Osteocyte (in vitro differentiated cells): ENCODE measurements at regions not wholly inside any gene's neighbourhood (a gene's known extent, or its start where the extent isn't known, plus 50 kb on each side); places are given as distances from the start of the nearest gene placed in this dataset.
"Not testable (repeated sequence)": the region's sequence is repeated elsewhere in the genome, so short reads cannot be mapped to it uniquely, and the experiment has no call there.

ENCODE experiments used
- DNase-seq: peaks from one replicate; pipeline ENCODE4 v3.0.0; 2021; ENCODE audit warnings: mixed read lengths; ENCODE audit not compliant: unreplicated experiment; ENCODE audit errors: extremely low spot score
- H3K27ac Mint-ChIP-seq: one replicate; pipeline ENCODE4 v1.8.0; 2021; ENCODE audit warnings: mild to moderate bottlenecking, mixed read lengths; ENCODE audit not compliant: unreplicated experiment
- H3K27me3 Mint-ChIP-seq: one replicate; pipeline ENCODE4 v1.8.0; 2021; ENCODE audit warnings: mixed read lengths; ENCODE audit not compliant: unreplicated experiment
- H3K36me3 Mint-ChIP-seq: one replicate; pipeline ENCODE4 v1.8.0; 2021; ENCODE audit warnings: mixed read lengths; ENCODE audit not compliant: unreplicated experiment
- H3K4me1 Mint-ChIP-seq: one replicate; pipeline ENCODE4 v1.8.0; 2021; ENCODE audit warnings: mixed read lengths; ENCODE audit not compliant: unreplicated experiment
- H3K4me3 Mint-ChIP-seq: one replicate; pipeline ENCODE4 v1.8.0; 2021; ENCODE audit warnings: mild to moderate bottlenecking, moderate library complexity, mixed read lengths; ENCODE audit not compliant: unreplicated experiment
- H3K9me3 Mint-ChIP-seq: one replicate; pipeline ENCODE4 v1.8.0; 2021; ENCODE audit warnings: mixed read lengths; ENCODE audit not compliant: unreplicated experiment
- CTCF ChIP-seq: fragments of 200-600 bp; sonication (generic); IDR thresholded peaks from 2 replicates; pipeline ENCODE4 v1.5.0; 2021; ENCODE audit warnings: antibody characterized with exemption, mild to moderate bottlenecking, moderate library complexity

- H3K4me1 Mint-ChIP-seq, result no peaks in the 10 kb centered on the region
- TF ChIP-seq CTCF, result no peak
- DNase-seq, result no peak
- no peaks in the 10 kb centered on the region for H3K9me3 Mint-ChIP-seq
- H3K27me3 Mint-ChIP-seq, result peaks cover 10% of the 10 kb centered on the region
- H3K4me3 Mint-ChIP-seq, result no peak overlapping the region
- no peak overlapping the region for H3K27ac Mint-ChIP-seq
- no peaks in the 10 kb centered on the region for H3K36me3 Mint-ChIP-seq
Measured at GRCh38 chr6:98047871-98048270, 764.9 kb upstream of the MMS22L start.

GRCh38 chr6:98054453-98054852 is 771.4 kb upstream of the MMS22L start:
- Mint-ChIP-seq H3K36me3 (no peaks in the 10 kb centered on the region), H3K27ac (no peak overlapping the region), H3K9me3 (no peaks in the 10 kb centered on the region), H3K4me1 (no peaks in the 10 kb centered on the region), H3K4me3 (no peak overlapping the region), H3K27me3 (peaks cover 15% of the 10 kb centered on the region)
- DNase-seq, result no peak
- peak; percentile 36 for TF ChIP-seq CTCF

- no peaks in the 10 kb centered on the region for H3K9me3 Mint-ChIP-seq
- no peak for TF ChIP-seq CTCF
- H3K4me3 Mint-ChIP-seq, result no peak overlapping the region
- DNase-seq, result no peak
- no peak overlapping the region for H3K27ac Mint-ChIP-seq
- H3K27me3 Mint-ChIP-seq, result peaks cover 15% of the 10 kb centered on the region
- H3K36me3 Mint-ChIP-seq, result no peaks in the 10 kb centered on the region
- H3K4me1 Mint-ChIP-seq, result no peaks in the 10 kb centered on the region
Measured at GRCh38 chr6:98056955-98057354, 773.9 kb upstream of the MMS22L start.

GRCh38 chr6:98067375-98067774 is 767.0 kb upstream of the POU3F2 start:
- Mint-ChIP-seq H3K27me3 (no peaks in the 10 kb centered on the region), H3K4me3 (no peak overlapping the region), H3K9me3 (no peaks in the 10 kb centered on the region), H3K27ac (no peak overlapping the region), H3K36me3 (no peaks in the 10 kb centered on the region), H3K4me1 (no peaks in the 10 kb centered on the region)
- no peak for DNase-seq
- TF ChIP-seq CTCF, result no peak

- H3K4me1 Mint-ChIP-seq, H3K36me3 Mint-ChIP-seq, H3K4me3 Mint-ChIP-seq, H3K27me3 Mint-ChIP-seq, DNase-seq, H3K27ac Mint-ChIP-seq: not testable (repeated sequence)
- peaks cover 25% of the 10 kb centered on the region for H3K9me3 Mint-ChIP-seq
Measured at GRCh38 chr6:98088537-98088936, 745.8 kb upstream of the POU3F2 start.

- peaks cover 19% of the 10 kb centered on the region for H3K9me3 Mint-ChIP-seq
- no peak overlapping the region for H3K4me3 Mint-ChIP-seq
- no peak for TF ChIP-seq CTCF
- no peaks in the 10 kb centered on the region for H3K4me1 Mint-ChIP-seq
- H3K27me3 Mint-ChIP-seq, result no peaks in the 10 kb centered on the region
- DNase-seq, result no peak
- no peak overlapping the region for H3K27ac Mint-ChIP-seq
- no peaks in the 10 kb centered on the region for H3K36me3 Mint-ChIP-seq
Measured at GRCh38 chr6:98092331-98092730, 742.0 kb upstream of the POU3F2 start.
